NCI-H2081 treated with DMSO at 0.1 percent for 48 hours (cell line): ENCODE measurements at regions not wholly inside any gene's neighbourhood (a gene's known extent, or its start where the extent isn't known, plus 50 kb on each side); places are given as distances from the start of the nearest gene placed in this dataset.
"Not testable (repeated sequence)": the region's sequence is repeated elsewhere in the genome, so short reads cannot be mapped to it uniquely, and the experiment has no call there.

ENCODE experiments used
- DNase-seq: peaks from one replicate; lab custom pipeline; 2025; lab: John Stamatoyannopoulos, UW

DNA sequence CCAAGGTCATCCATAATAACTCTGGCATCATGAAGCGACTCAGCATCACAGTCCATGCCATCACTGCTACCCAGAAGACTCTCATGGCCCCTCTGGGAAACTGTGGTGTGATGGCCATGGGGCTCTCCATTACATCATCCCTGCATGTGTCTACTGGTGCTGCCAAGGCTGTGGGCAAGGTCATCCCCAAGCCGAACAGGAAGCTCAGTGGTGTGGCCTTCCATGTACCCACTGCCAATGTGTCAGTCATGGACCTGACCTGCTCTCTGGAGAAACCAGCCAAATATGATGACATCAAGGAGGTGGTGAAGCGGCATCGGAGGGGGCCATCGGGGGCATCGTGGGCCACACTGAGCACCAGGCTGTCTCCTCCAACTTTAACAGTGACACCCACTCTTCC lies 65.1 kb upstream of the ARHGAP29 start:
- no peak for DNase-seq

DNA sequence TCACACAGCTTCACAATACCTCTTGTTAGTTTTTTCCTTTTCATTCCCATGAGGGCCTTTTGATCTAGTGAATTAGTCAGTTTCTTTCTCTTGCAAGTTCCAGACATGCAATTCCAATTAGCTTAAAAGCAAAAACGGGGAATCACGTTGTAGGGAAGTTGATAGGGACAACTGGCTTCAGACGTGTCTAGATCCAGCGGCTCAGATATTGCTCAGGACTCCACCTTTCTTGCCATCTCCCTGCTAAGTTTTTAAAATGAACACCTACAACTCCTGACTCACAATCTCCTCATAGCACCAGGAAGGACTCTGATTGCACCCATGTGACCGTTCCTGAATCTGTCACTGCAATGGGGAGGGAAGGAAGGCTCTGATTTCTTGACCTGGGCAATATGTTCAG lies 63.8 kb upstream of the ARHGAP29 start:
- no peak for DNase-seq

DNA sequence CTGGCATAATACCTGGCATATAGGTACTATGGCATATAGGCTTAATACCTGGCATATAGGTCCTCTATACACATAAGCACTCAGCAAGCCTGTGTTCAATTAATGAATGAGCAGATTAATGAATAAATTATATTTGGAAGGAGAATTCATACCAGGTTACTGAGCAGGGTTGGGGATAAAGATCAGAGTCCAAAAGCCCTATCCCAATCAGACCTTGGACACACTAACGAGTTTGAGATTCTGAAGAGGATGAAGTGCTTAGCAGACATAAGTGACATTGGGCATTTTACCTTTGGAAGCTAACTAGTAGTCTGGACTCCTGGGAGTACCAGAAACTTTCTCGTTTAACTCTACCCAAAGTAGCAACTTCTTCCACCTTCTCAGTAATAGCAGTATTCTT lies 63.3 kb upstream of the ARHGAP29 start:
- DNase-seq = no peak

DNA sequence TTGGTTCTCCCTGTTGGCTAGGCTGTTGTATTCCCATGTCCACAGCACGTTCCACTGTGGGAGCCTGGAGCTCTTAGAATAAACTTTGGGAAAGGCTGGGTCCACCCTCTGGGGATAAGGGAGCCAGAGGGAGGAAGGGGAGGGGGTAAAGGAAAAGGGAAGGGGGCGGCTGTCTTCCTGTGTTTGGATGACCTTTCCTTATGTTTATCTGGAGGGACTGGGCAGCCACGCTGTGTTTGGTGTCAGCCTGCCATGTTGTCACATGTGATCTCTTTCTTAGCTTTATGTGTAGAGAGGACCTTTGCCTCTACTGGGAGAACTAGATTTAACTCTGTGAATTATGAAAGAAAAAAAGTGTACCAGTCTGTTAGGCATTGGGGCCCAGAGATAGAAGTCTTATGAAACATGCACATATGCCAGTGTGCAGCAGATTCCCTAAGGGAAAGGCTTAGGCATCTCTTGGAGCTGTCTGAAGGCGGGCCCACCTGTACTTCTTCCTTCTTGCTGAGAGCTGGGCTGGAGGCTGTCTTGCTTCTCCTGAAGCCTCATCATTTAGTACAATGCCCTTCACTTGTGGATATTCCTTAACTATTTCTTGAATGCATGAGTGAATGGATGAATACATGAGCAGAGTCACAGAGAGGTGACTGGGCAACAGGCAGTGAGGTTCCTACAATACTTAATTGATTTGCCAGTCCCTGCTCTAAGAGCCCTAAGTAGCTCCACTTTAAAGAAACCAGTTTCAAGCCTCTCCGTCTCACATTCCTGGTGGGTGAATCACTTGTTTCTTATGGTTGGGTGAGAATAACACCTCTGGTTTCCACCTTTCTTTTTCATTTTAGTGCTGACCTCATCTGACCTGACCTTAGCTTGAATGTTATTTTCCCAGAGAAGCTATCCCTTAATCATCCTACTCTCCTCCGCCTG lies 62.5 kb upstream of the ARHGAP29 start:
- DNase-seq = no peak

DNA sequence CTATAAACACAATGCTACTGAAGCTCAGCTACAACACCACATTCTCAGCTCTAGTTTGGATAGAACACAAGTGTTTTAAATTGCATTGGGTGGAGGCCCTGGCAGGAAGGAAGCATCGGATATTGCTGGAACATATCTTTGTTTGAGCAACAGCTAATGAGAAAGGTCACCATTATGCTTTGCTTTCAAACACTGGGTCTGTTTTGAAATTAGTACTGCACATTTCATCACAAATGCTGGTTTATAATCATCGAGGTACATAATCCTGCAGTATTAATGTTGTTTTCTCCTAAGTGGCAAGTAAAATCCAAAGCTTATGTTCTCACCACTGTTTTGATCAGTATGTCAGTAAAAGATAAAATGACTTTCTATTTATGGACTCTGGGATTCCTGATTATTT lies 61.5 kb upstream of the ARHGAP29 start:
- DNase-seq = no peak

DNA sequence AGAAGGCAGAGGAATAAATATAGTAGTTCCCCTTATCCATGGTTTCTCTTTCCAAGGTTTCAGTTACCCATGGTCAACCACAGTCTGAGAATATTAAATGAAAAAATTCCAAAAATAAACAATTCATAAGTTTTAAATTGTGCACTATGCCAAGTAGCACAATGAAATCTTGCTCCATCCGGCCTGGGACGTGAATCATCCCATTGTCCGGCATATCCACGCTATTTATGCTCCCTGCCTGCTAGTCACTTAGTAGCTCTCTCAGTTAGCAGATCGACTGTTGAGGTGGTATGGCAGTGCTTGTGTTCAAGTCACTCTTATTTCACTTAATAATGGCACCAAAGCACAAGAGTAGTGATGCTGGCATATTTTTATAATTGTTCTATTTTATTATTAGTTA lies 58.6 kb upstream of the ARHGAP29 start:
- no peak for DNase-seq

DNA sequence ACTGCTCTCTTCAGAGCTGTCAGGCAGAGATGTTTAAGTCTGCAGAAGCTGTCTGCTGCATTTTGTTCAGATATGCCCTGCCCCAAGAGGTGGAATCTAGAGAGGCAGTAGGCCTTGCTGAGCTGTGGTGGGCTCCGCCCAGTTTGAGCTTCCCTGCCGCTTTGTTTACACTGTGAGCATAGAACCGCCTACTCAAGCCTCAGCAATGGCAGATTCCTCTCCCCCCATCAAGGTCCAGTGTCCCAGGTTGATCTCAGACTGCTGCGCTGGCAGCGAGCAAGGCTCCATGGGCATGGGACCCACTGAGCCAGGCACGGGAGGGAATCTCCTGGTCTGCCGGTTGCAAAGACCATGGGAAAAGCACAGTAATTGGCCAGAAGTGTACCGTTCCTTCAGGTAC lies 55.6 kb upstream of the ARHGAP29 start:
- not testable (repeated sequence) for DNase-seq

GRCh38 chr1:94289244-94289643 lies 51.9 kb upstream of the ARHGAP29 start:
- DNase-seq = not testable (repeated sequence)
